ENCODE measurements at regions not wholly inside any gene's neighbourhood (a gene's known extent, or its start where the extent isn't known, plus 50 kb on each side); places are given as distances from the start of the nearest gene placed in this dataset.

GRCh38 chr2:18399601-18400000, 160.9 kb downstream of the RDH14 start:
- Histone ChIP-seq H3K9ac (ENCODE audit: control insufficient read depth, insufficient read depth, low read length) (no peak overlapping the region), H3K9me3 (replicated peaks; ENCODE audit: control insufficient read depth, insufficient read depth, low read length) (no peaks in the 10 kb centered on the region), H2AFZ (ENCODE audit: control insufficient read depth, low read depth, low read length) (no peak overlapping the region), H3K4me1 (ENCODE audit: control insufficient read depth, insufficient read depth, low read length) (no peaks in the 10 kb centered on the region), H4K20me1 (ENCODE audit: control insufficient read depth, insufficient read depth) (no peaks in the 10 kb centered on the region), H3K36me3 (ENCODE audit: control insufficient read depth in 2 of 2, insufficient read depth in 2 of 2, low read length in 1 of 2) (no peaks in the 10 kb centered on the region), H3K4me2 (ENCODE audit: control insufficient read depth, insufficient read depth) (no peak overlapping the region), H3K27ac (ENCODE audit: control insufficient read depth, insufficient read depth) (no peak overlapping the region), H3K4me3 (no peak overlapping the region), H3K79me2 (ENCODE audit: control insufficient read depth, insufficient read depth, low read length) (no peaks in the 10 kb centered on the region), H3K27me3 (replicated peaks in 1 of 2; ENCODE audit: control insufficient read depth in 2 of 2, insufficient read depth in 2 of 2, low read length in 1 of 2) (no peaks in the 10 kb centered on the region)
- FAIRE-seq (no peak), DNase-seq (ENCODE audit: low read depth, low spot score) (no peak), ATAC-seq (no peak)
- intact Hi-C loops (cut with micrococcal nuclease; ENCODE audit: unreplicated experiment) (no loop called here), in situ Hi-C loops (cut with MboI) (no loop called here)
- CTCF ChIA-PET: no interaction called here
- 15% methylated on average over 5 of the region's 5 CpGs for WGBS (ENCODE audit: insufficient coverage, insufficient replicate concordance, low lambda C conversion rate, missing lambda C conversion rate)
- SMC1A ChIA-PET (ENCODE audit: uncharacterized antibody, unreplicated experiment): no interaction called here
- no TSS peak for BruUV-seq (replicated peaks)
- POLR2A ChIA-PET: no interaction called here
- RAD21 ChIA-PET (ENCODE audit: unreplicated experiment): no interaction called here
- no peak for TF ChIP-seq TCF3 (IDR thresholded peaks at IDR 0.05; ENCODE audit: borderline replicate concordance, insufficient read depth, low read depth, low read length)
- TF ChIP-seq PKNOX1 (IDR thresholded peaks at IDR 0.05): no peak
- no peak for TF ChIP-seq SRF (IDR thresholded peaks at IDR 0.05; ENCODE audit: low read depth in 2 of 2, low read length in 2 of 2)
- TF ChIP-seq FOS (IDR thresholded peaks at IDR 0.05; ENCODE audit: borderline replicate concordance, extremely low read depth, insufficient read length): no peak
- no peak for TF ChIP-seq IRF3 (IDR thresholded peaks at IDR 0.05)
- TF ChIP-seq BCL3 (IDR thresholded peaks at IDR 0.05; ENCODE audit: borderline replicate concordance, insufficient read depth, low read depth, low read length, poor library complexity, severe bottlenecking): no peak
- no peak for TF ChIP-seq CTCF (IDR thresholded peaks at IDR 0.05 in 2 of 3, conservative IDR thresholded peaks at IDR 0.05 in 1 of 3; ENCODE audit: control insufficient read depth in 2 of 3, extremely low read depth in 1 of 3, insufficient read depth in 1 of 3, low read depth in 3 of 3, low read length in 3 of 3)
- TF ChIP-seq ESRRA (IDR thresholded peaks at IDR 0.05; ENCODE audit: low read length): no peak
- no peak for TF ChIP-seq CHD1 (IDR thresholded peaks at IDR 0.05; ENCODE audit: low read depth, low read length)
